A549 (cell line): ENCODE measurements at regions not wholly inside any gene's neighbourhood (a gene's known extent, or its start where the extent isn't known, plus 50 kb on each side); places are given as distances from the start of the nearest gene placed in this dataset.

Source experiments
- ATAC-seq, 2 experiments: fragments of 200-7000 bp in 1 of 2; fragments of >200 bp in 1 of 2; cut with Nextera tagmentation in 1 of 2; cut with Tn5 transposase in 1 of 2; 3 replicates each; pipeline versions ENCODE4 v1.8.0 to v1.9.1; 2018 to 2020; ENCODE audit warnings: mild to moderate bottlenecking in 1 of 2, moderate library complexity in 1 of 2
- CTCF ChIA-PET: fragments of 300-600 bp; sonication (Branson Sonifier 250); formaldehyde crosslinking; extraction: SDS; loops from one replicate; lab custom pipeline; 2021; ENCODE audit warnings: antibody characterized with exemption, inconsistent platforms; lab: Yijun Ruan, JAX
- POLR2A ChIA-PET: fragments of 350-600 bp; formaldehyde crosslinking; extraction: SDS; loops from one replicate; lab custom pipeline; 2021; ENCODE audit warnings: antibody characterized with exemption, inconsistent platforms; lab: Yijun Ruan, JAX
- DNase-seq, 2 experiments: peaks; one replicate each; pipeline versions ENCODE4 v3.0.0 to v3.0.0-alpha.2; 2011 to 2016; ENCODE audit warnings: low read depth in 1 of 2, low spot score in 1 of 2
- FAIRE-seq: peaks from 2 replicates; lab custom pipeline; 2011; peaks lifted over from hg19 to GRCh38; lab: Jason Lieb, UNC
- H3K27ac ChIP-seq, 2 experiments: fragments of >200 bp; sonication (Bioruptor Twin); formaldehyde crosslinking; 3 replicates each; pipeline ENCODE4 v1.5.1; 2016 to 2017
- H3K4me1 ChIP-seq: fragments of >200 bp; sonication (Bioruptor Twin); formaldehyde crosslinking; 3 replicates; pipeline ENCODE4 v1.6.1; 2016
- H3K4me2 ChIP-seq: fragments of >200 bp; sonication (Bioruptor Twin); formaldehyde crosslinking; 3 replicates; pipeline ENCODE4 v1.6.1; 2016
- H3K4me3 ChIP-seq: fragments of >200 bp; sonication (Bioruptor Twin); formaldehyde crosslinking; 3 replicates; pipeline ENCODE4 v1.5.1; 2016
- H3K9me3 ChIP-seq: fragments of >200 bp; sonication (Bioruptor Twin); formaldehyde crosslinking; 3 replicates; pipeline ENCODE4 v1.6.1; 2016
- EHF ChIP-seq: fragments of 250-450 bp; sonication (Bioruptor Pico); IDR thresholded peaks from 2 replicates; pipeline ENCODE4 v1.5.0; 2020; ENCODE audit warnings: mild to moderate bottlenecking
- FOXS1 ChIP-seq: fragments of 250-450 bp; sonication (Bioruptor Pico); IDR thresholded peaks from 2 replicates; pipeline ENCODE4 v1.5.0; 2020; ENCODE audit warnings: mild to moderate bottlenecking, moderate library complexity
- GATA3 ChIP-seq: IDR thresholded peaks from 2 replicates; pipeline ENCODE4 v1.6.1; 2012; ENCODE audit warnings: borderline replicate concordance
- HDAC2 ChIP-seq: fragments of 200-600 bp; sonication (generic); IDR thresholded peaks from 2 replicates; pipeline ENCODE4 v1.6.1; 2016
- HOXA7 ChIP-seq: fragments of 250-450 bp; sonication (Bioruptor Pico); IDR thresholded peaks from 2 replicates; pipeline ENCODE4 v1.5.0; 2020; ENCODE audit warnings: mild to moderate bottlenecking, moderate library complexity
- JUN ChIP-seq, 2 experiments: fragments of >200 bp; sonication (Bioruptor Twin); formaldehyde crosslinking; IDR thresholded peaks; 2 replicates in 1 of 2; 3 replicates in 1 of 2; pipeline ENCODE4 v1.6.1; 2016 to 2017
- JUNB ChIP-seq: fragments of >200 bp; sonication (Bioruptor Twin); formaldehyde crosslinking; IDR thresholded peaks from 2 replicates; pipeline ENCODE4 v1.6.1; 2016
- KDM1A ChIP-seq: fragments of 200-600 bp; sonication (generic); IDR thresholded peaks from 2 replicates; pipeline ENCODE4 v1.6.1; 2016; ENCODE audit warnings: low read depth, mild to moderate bottlenecking
- MAFK ChIP-seq: fragments of 450-650 bp; IDR thresholded peaks from 2 replicates; pipeline ENCODE4 v1.6.1; 2014; ENCODE audit not compliant: partially characterized antibody
- NFE2L2 ChIP-seq: fragments of 150-350 bp; conservative IDR thresholded peaks from 2 replicates; pipeline ENCODE4 v1.6.1; 2014; ENCODE audit warnings: low read length
- NR3C1 ChIP-seq: fragments of >200 bp; sonication (Bioruptor Twin); formaldehyde crosslinking; IDR thresholded peaks from 3 replicates; pipeline ENCODE4 v1.6.1; 2017
- POLR2A ChIP-seq: IDR thresholded peaks from 2 replicates; pipeline ENCODE4 v1.6.1; 2012; ENCODE audit warnings: mild to moderate bottlenecking, low read length
- RAD21 ChIP-seq, 2 experiments: fragments of >200 bp in 1 of 2; sonication (Bioruptor Twin) in 1 of 2; formaldehyde crosslinking in 1 of 2; IDR thresholded peaks in 1 of 2; conservative IDR thresholded peaks in 1 of 2; 2 replicates in 1 of 2; 3 replicates in 1 of 2; pipeline ENCODE4 v1.6.1; 2012 to 2018; ENCODE audit warnings: inconsistent platforms in 1 of 2
- RARB ChIP-seq: fragments of 250-450 bp; sonication (Bioruptor Pico); IDR thresholded peaks from 2 replicates; pipeline ENCODE4 v1.8.0; 2021; ENCODE audit warnings: mild to moderate bottlenecking, moderate library complexity
- RFX5 ChIP-seq: fragments of 450-650 bp; IDR thresholded peaks from 2 replicates; pipeline ENCODE4 v1.7.1; 2014; ENCODE audit warnings: antibody characterized with exemption, mild to moderate bottlenecking, moderate library complexity
- RNF2 ChIP-seq: fragments of 200-600 bp; sonication (generic); IDR thresholded peaks from 2 replicates; pipeline ENCODE4 v1.6.1; 2016; ENCODE audit warnings: low read depth, mild to moderate bottlenecking, antibody characterized with exemption, moderate library complexity, borderline replicate concordance
- SREBF2 ChIP-seq: fragments of 450-650 bp; IDR thresholded peaks from 2 replicates; pipeline ENCODE4 v1.6.1; 2014; ENCODE audit warnings: mild to moderate bottlenecking, moderate library complexity
- ZFP36 ChIP-seq: fragments of 450-650 bp; IDR thresholded peaks from 2 replicates; pipeline ENCODE4 v1.6.1; 2014; ENCODE audit warnings: borderline replicate concordance; ENCODE audit not compliant: partially characterized antibody
- ZSCAN20 ChIP-seq: fragments of 250-450 bp; sonication (Bioruptor Pico); IDR thresholded peaks from 2 replicates; pipeline ENCODE4 v1.8.0; 2022; ENCODE audit warnings: mild to moderate bottlenecking, moderate library complexity
- WGBS: methylation state at CpG from one replicate; pipeline ENCODE4 v1.1.6; 2017; ENCODE audit errors: missing lambda C conversion rate; 5-methylcytosine and 5-hydroxymethylcytosine counted together
- TF ChIP-seq, protein P1 (sequence below): IDR thresholded peaks from 2 replicates; pipeline ENCODE4 v1.6.1; 2012
- TF ChIP-seq, protein P2 (sequence below): fragments of 450-650 bp; IDR thresholded peaks from 2 replicates; pipeline ENCODE4 v1.6.1; 2014; ENCODE audit warnings: antibody characterized with exemption
- TF ChIP-seq, protein P3 (sequence below): fragments of >200 bp; sonication (Bioruptor Twin); formaldehyde crosslinking; IDR thresholded peaks from 3 replicates; pipeline ENCODE4 v1.6.1; 2016
- TF ChIP-seq, protein P4 (sequence below): fragments of >200 bp; sonication (Bioruptor Twin); formaldehyde crosslinking; IDR thresholded peaks from 2 replicates; pipeline ENCODE4 v1.6.1; 2016
- TF ChIP-seq, protein P5 (sequence below): IDR thresholded peaks from 2 replicates; pipeline ENCODE4 v1.6.1; 2012; ENCODE audit warnings: low read depth, borderline replicate concordance
- TF ChIP-seq, protein P6 (sequence below): IDR thresholded peaks from 2 replicates; pipeline ENCODE4 v1.6.1; 2012

DNA sequence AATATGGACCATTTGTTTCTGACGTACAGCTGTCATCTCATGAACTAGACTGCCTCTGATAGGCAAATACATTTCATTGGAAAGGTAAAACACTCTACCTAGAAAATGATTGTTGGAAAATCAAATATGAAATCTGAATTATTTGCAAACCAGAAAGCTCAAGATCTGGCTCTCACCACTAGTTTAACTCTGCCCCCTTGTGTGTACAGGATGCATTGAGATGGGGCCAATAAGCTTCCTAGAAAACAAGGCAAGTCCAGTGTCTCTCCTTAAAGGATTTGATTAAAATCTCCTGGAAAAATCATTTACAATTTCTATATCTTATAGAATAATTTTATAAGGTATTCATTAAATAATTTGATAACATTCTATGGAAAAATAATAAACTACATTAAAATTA is 311.9 kb upstream of the ANKH start (continued):
- TF ChIP-seq, protein P1, sequence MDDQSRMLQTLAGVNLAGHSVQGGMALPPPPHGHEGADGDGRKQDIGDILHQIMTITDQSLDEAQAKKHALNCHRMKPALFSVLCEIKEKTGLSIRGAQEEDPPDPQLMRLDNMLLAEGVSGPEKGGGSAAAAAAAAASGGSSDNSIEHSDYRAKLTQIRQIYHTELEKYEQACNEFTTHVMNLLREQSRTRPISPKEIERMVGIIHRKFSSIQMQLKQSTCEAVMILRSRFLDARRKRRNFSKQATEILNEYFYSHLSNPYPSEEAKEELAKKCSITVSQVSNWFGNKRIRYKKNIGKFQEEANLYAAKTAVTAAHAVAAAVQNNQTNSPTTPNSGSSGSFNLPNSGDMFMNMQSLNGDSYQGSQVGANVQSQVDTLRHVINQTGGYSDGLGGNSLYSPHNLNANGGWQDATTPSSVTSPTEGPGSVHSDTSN: no peak
- TF ChIP-seq RAD21 (conservative IDR thresholded peaks at IDR 0.05 in 1 of 2, IDR thresholded peaks at IDR 0.05 in 1 of 2) (peak in 1 of 2 experiments; percentile 41; a peak in 1 of 5 replicates), EHF (CRISPR knock-in tag) (no peak), POLR2A (no peak), KDM1A (no peak), SREBF2 (no peak), HOXA7 (CRISPR knock-in tag) (no peak), GATA3 (no peak)
- TF ChIP-seq, protein P2, sequence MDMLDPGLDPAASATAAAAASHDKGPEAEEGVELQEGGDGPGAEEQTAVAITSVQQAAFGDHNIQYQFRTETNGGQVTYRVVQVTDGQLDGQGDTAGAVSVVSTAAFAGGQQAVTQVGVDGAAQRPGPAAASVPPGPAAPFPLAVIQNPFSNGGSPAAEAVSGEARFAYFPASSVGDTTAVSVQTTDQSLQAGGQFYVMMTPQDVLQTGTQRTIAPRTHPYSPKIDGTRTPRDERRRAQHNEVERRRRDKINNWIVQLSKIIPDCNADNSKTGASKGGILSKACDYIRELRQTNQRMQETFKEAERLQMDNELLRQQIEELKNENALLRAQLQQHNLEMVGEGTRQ: no peak
- TF ChIP-seq, protein P3, sequence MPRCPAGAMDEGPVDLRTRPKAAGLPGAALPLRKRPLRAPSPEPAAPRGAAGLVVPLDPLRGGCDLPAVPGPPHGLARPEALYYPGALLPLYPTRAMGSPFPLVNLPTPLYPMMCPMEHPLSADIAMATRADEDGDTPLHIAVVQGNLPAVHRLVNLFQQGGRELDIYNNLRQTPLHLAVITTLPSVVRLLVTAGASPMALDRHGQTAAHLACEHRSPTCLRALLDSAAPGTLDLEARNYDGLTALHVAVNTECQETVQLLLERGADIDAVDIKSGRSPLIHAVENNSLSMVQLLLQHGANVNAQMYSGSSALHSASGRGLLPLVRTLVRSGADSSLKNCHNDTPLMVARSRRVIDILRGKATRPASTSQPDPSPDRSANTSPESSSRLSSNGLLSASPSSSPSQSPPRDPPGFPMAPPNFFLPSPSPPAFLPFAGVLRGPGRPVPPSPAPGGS: no peak
- TF ChIP-seq, protein P4, sequence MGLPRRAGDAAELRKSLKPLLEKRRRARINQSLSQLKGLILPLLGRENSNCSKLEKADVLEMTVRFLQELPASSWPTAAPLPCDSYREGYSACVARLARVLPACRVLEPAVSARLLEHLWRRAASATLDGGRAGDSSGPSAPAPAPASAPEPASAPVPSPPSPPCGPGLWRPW: no peak
- TF ChIP-seq, all 56 proteins: peak for 2

DNA sequence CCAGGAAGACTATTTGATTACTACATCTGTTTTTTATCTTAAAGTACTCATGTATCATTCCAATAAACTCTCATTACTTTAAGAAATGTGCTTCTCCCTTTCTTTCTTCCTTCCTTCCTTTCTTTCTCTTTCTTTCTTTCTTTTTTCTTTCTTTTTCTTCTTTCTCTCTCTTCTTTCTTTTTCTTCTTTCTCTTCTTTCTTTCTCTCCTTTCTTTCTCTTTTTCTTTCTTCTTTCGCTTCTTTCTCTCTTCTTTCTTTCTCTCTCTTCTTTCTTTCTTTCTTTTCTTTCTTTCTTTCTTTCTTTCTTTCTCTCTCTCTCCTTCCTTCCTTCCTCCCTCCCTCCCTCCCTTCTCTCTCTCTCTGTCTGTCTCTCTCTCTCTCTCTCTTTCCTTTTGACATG is 298.6 kb upstream of the ANKH start:
- Histone ChIP-seq H3K4me3 (no peak overlapping the region), H3K4me2 (no peak overlapping the region), H3K27ac (no peak overlapping the region), H3K4me1 (no peaks in the 10 kb centered on the region), H3K9me3 (no peaks in the 10 kb centered on the region)
- ATAC-seq: no peak
- ChIA-PET POLR2A (no interaction called here), CTCF (no interaction called here)
- FAIRE-seq: no peak
- TF ChIP-seq HDAC2 (no peak), JUN (IDR thresholded peaks at IDR 0.05) (no peak), JUNB (no peak), FOXS1 (CRISPR knock-in tag) (no peak), ZFP36 (no peak), EHF (CRISPR knock-in tag) (no peak), NFE2L2 (no peak), MAFK (no peak), RFX5 (no peak), KDM1A (no peak), RARB (no peak), ZSCAN20 (CRISPR knock-in tag) (no peak), RNF2 (no peak), NR3C1 (no peak)
- TF ChIP-seq, protein P5, sequence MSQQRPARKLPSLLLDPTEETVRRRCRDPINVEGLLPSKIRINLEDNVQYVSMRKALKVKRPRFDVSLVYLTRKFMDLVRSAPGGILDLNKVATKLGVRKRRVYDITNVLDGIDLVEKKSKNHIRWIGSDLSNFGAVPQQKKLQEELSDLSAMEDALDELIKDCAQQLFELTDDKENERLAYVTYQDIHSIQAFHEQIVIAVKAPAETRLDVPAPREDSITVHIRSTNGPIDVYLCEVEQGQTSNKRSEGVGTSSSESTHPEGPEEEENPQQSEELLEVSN: no peak
- TF ChIP-seq, protein P6, sequence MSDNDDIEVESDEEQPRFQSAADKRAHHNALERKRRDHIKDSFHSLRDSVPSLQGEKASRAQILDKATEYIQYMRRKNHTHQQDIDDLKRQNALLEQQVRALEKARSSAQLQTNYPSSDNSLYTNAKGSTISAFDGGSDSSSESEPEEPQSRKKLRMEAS: no peak
- TF ChIP-seq, protein P3: no peak
- WGBS: 10% methylated on average over 1 of the region's 1 CpG
- DNase-seq: no peak
